GM20431 (cell line): ENCODE measurements at regions not wholly inside any gene's neighbourhood (a gene's known extent, or its start where the extent isn't known, plus 50 kb on each side); places are given as distances from the start of the nearest gene placed in this dataset.

ENCODE experiments used
- in situ Hi-C: fragments of 300-500 bp; cut with MseI, MboI; formaldehyde crosslinking; loops from one replicate; pipeline ENCODE4 v1.15.0; 2020; ENCODE audit warnings: low sequenced_read_pairs; ENCODE audit not compliant: unreplicated experiment

- in situ Hi-C loops, result loop anchor here (25.0 kb wide), 1 partner anchor 883 kb away; no protein-coding TSS in a partner anchor
These were observed 397.9 kb upstream of the SGCD start for GRCh38 chr5:155929112-155929511.

GRCh38 chr5:155934964-155935363 is 392.0 kb upstream of the SGCD start:
- in situ Hi-C loops, result loop anchor here (25.0 kb wide), 1 partner anchor 877 kb away; no protein-coding TSS in a partner anchor

DNA sequence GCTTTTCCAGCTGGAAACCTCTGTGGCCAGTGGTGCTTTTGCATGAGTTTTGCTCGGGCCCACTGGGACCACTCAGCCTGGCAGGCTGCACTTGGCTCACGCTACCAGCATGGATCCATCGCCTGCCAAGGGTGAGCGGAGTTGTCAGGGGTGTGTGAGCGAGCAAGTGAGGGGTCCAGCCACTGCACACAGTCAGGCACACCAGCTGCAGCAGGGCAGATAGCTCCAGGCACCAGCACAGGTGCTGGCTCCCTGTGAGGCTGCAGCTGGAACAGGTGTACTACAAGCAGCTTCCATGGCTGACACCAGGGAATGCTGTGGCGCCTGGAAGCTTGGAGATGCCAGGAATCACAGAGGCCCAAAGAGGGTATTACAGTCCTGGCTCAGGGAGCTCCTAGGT is 391.2 kb upstream of the SGCD start:
- in situ Hi-C loops, result loop anchor here (25.0 kb wide), 1 partner anchor 877 kb away; no protein-coding TSS in a partner anchor

DNA sequence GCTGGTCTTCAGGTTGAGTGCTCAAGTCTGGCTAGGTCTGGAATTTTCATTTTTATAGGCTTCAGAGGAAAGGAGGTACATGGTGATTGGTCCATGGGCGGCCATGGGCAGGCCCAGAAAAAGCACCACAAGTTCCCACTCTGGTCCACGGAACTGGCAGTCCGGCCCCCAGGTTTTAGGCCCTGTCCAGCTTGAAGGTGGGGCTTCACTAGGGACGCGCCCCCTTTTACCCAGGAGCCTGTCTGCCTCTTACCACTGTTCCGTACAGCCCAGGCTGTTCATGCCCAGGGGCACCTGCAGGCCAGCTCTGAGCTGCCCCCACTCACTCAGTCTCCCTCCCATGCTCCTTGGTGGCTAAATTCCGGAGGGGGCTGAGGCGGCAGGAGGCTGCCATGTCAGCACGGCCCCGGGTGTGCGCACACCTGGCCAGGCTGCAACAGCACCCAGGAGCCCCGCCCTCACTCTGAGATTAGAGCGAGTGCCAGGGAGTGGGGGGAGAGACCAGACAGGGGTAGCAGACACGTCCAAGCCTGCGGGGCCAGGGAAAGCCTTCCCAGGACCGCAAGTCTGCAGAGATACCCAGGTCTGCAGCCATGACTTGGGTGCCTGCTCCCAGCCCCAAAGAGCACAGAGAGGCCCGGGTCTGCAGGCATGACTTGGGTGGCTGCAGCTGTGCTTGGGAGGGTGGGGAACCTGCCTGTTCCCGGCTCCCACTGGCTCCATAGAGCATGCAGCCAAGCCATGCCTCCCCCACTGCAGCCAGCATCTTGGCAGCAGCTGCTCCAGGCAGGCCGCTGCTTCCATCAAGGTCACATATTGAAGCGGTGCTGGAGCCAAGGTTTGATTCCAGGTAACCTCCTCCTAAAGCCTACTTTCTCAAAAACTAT is 390.2 kb upstream of the SGCD start:
- in situ Hi-C loops, result loop anchor here (25.0 kb wide), 1 partner anchor 876 kb away; no protein-coding TSS in a partner anchor

GRCh38 chr5:155938051-155938450 is 388.9 kb upstream of the SGCD start:
- in situ Hi-C loops, result loop anchor here (25.0 kb wide), 1 partner anchor 874 kb away; no protein-coding TSS in a partner anchor

- in situ Hi-C loops, result loop anchor here (25.0 kb wide), 1 partner anchor 871 kb away; no protein-coding TSS in a partner anchor
These were observed 385.6 kb upstream of the SGCD start for GRCh38 chr5:155941340-155941739.

DNA sequence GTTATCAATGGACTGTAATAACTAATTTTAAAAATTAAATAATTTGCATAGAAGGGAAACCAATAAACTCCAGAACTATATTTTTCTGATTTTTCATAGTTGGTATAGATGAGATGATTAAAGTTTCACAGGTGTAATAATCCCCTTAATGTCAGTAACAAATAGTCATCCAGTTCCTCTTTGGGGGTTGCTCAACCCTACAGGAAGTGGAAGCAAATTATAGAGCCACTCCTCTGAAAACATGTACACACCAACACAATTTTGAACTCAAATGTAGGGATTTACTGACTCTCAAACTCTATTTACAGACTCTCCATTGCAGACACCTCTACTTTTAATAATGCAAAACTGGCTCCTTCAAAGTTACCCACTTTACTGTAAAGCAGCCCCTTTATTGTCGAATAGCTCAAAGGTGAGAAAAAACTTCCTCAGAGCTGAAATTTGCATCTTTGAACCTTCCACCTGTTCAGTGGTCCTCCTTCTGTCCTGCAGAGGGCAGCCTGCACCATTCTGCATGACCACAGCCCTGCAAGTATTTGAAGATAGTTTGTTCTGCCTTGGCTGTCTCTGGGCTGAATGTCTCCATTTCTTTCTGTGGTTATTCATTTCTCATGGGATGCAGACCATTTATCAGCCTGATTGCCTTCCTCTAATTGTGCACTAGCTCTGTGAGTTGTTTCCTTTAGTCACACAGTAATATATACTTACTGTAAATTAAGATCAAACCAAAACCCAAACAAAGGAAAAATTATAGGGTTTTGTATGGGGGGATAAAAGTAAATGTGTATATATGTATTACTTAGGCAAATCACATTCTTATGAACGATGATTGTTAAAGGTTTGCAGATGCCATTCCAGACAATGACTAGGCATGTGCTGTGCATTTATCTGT is 383.2 kb upstream of the SGCD start:
- in situ Hi-C loops, result loop anchor here (25.0 kb wide), 1 partner anchor 869 kb away; no protein-coding TSS in a partner anchor

DNA sequence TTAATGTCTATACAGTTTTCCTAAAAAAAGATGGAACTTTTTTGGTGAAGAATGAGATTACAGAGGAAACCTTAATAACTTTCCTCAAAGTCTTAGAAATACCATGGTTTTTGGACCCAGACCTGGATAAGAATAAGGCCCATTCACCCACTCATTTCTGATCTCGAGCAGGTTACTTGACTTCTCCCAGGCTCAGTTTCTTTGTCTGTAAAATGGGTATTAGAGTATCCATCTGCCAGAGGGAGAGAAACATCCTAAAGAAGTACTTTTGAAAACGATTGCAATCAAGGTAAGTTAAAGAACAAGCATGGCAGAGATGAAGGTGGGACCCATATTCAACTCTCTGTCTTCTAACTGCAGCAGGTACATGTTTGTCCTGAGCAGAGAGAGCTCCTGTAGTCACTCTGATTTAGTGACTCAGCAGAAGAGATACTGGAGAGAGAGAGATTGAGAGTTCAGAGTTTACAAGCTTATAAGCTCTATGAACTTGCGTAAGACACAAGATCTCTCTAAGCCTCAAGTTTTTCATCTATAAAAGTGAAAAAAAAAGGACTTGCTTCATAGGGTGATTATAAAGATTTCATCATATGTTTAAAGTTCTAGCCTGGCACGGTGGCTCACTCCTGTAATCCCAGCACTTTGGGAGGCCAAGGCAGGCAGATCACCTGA is 379.4 kb upstream of the SGCD start:
- in situ Hi-C loops, result loop anchor here (25.0 kb wide), 1 partner anchor 865 kb away; no protein-coding TSS in a partner anchor

GRCh38 chr5:155948576-155948975 is 378.4 kb upstream of the SGCD start:
- in situ Hi-C loops, result loop anchor here (25.0 kb wide), 1 partner anchor 864 kb away; no protein-coding TSS in a partner anchor

DNA sequence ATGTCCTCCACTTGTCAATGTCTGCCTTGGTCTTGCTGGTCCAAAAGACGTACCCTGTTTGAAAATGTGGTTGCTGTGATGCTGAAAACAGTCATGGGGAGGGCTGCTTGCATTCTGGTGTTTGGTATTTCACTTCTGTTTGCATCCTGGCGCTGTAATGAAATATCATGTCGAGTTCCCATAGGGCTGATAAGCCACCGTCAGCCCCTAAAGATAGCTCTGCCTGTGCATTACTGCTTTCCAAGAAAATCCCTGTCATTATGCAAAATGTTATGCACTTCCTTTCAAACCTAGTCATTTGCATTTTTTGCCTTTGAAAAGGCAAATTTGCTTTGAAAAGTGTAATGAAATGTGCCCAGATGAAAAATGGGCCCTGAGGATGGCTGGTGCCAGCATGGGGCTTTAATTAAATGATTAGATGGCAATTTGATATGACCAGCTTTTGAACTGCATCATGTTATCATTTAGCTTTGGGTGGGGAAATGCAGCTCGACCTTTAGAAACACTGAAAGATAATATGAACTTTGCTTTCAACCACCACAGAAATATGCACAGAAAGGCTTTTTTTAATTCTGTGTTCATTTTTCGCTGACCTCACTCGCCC is 374.4 kb upstream of the SGCD start:
- in situ Hi-C loops, result no loop called here

DNA sequence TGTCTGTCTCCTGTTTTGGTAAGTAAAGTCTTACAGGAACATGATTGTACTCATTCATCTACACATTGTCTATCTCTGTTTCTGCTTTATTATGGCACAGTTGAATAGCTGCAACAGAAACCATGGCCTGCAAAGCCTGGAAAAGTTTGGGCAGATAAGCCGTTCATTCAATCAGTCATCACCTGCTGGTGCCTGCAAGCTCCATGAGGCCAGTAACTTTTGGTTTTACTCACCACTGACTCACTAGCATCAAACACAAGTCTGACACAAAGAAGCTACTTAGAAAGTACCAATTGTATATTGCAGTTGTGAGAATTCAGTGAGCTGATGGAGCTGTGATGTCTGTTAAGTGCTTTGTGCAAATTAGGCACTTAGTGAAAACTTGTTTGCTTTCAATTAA is 373.6 kb upstream of the SGCD start:
- in situ Hi-C loops, result no loop called here

DNA sequence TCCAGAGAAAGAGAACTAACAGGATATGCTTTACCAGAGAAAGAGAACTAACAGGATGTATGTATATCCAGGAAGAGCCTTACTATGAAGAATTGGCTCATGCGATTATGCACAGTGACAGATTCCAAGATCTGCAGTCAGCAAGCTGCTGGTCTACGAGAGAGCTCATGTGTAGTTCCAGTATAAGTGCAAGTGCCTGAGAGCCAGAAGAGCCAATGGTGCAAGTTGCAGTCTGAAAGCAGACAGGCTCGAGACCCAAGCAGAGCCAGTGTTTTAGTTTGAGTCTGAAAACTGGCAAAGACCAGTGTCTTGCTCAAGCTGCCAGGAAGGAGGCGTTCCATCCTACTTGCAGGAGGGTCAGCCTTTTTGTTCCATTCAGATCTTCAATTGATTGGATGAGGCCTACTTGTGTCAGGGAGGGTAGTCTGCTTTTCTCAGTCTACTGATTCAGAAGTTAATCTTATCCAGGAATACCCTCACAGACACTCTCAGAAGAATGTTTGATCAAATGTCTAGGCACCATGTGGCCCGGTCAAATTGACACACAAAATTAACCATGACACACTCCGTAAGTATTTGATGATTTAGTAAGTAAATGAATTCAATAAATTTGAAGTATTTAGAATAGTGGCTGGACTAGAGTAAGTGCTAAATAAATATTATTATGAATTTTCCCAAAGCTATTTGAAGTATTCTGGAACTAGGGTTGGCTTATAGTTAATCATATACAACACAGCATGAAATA is 372.1 kb upstream of the SGCD start:
- in situ Hi-C loops, result no loop called here

- in situ Hi-C loops, result no loop called here
These were observed 369.1 kb upstream of the SGCD start for GRCh38 chr5:155957884-155958283.

DNA sequence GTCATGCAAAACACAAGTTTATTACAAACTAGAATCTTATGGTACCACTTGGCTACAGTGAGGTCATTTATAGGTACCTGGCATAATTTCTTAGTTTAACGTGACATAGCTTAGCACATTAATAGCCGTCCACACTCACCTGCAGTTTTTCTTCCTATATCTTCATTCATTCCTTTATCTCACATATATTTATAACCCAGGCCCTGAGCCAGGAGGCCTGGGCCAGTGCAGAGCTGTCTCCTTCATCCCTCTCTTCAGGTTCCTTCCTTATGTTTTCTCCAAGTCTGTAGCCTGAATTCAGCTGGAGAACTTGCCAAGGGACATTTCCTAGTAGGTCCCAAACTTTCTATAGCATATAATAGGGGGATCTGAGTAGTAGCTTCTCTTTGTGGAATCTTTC is 367.9 kb upstream of the SGCD start:
- in situ Hi-C loops, result no loop called here

- in situ Hi-C loops, result no loop called here
These were observed 366.8 kb upstream of the SGCD start for GRCh38 chr5:155960177-155960576.

DNA sequence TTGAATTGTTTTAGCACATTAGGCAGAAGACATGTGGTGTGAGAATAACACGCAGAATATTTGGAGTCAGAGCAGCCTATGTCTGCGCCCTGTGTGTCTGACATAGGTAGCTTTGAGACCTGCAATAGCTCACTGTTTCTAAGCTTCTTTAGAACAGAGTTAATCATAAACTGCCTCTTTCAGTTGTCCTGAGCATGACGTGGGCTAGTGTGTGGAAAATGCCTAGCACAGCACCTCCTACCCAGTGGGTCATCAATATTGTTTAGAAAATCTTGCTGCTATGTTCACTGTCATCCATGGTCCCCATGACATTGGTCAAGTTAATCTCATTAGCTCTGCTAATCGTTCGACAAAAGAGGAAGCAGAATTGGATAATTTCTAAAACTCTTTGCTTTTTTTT is 357.4 kb upstream of the SGCD start:
- in situ Hi-C loops, result no loop called here

DNA sequence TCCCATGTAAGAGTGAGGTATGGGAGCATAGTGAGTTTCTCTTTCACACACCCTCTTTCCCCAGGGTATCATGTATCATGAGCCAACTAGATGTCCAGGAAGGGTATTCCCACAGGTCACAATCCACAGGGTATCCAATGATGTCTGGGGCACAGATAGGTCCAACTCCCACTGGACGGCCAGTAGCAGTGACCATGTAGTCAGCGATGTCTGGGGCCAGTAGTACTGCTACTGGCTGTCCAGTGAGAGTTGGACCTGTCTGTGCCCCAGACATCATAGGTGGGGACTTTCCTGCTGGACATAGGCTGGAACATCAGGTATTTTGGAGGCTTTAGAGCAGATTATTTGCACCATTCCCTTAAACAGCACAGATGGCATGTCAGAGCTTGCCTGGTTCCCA is 352.6 kb upstream of the SGCD start:
- in situ Hi-C loops, result no loop called here

DNA sequence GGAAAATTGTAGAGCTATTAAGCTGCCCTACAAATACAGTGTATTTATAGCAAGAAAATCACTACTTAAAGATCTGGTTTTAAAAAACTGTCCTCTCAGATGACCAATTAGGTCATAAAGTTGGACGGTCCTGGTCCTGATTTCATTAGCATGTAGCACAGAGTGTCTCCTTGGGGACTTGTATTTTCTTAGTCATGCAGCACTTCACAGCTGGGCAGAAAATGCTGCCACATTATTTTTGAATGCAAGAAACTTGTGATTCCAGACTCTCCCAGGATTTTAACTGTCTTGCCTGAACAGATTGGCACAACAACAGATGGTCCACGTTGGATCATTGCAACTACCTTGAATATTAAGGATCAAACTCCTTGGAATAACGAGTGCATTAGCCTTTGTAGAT is 348.1 kb upstream of the SGCD start:
- in situ Hi-C loops, result no loop called here

- in situ Hi-C loops, result no loop called here
These were observed 344.6 kb upstream of the SGCD start for GRCh38 chr5:155982354-155982753.
